Calu3 (cell line): ENCODE measurements at regions not wholly inside any gene's neighbourhood (a gene's known extent, or its start where the extent isn't known, plus 50 kb on each side); places are given as distances from the start of the nearest gene placed in this dataset.

Source experiments
- BruUV-seq: library from RNA; stranded (reverse); fragments of 400-500 nt; replicated peaks from 2 replicates; lab custom pipeline; 2021; lab: Mats Ljungman, UMichigan
- CTCF ChIA-PET: fragments of 300-600 bp; sonication (Branson Sonifier 250); formaldehyde crosslinking; loops from one replicate; lab custom pipeline; 2022; ENCODE audit warnings: antibody characterized with exemption; lab: Charles Lee
- DNase-seq: peaks from one replicate; pipeline ENCODE4 v3.0.0; 2022
- H3K27ac Mint-ChIP-seq: one replicate; pipeline ENCODE4 v1.8.0; 2022; ENCODE audit warnings: mixed read lengths; ENCODE audit not compliant: unreplicated experiment
- H3K27me3 Mint-ChIP-seq: one replicate; pipeline ENCODE4 v1.8.0; 2022; ENCODE audit warnings: mixed read lengths; ENCODE audit not compliant: unreplicated experiment
- H3K36me3 Mint-ChIP-seq: one replicate; pipeline ENCODE4 v1.8.0; 2022; ENCODE audit warnings: mild to moderate bottlenecking, moderate library complexity, mixed read lengths; ENCODE audit not compliant: insufficient read depth, unreplicated experiment
- H3K4me1 Mint-ChIP-seq: one replicate; pipeline ENCODE4 v1.8.0; 2022; ENCODE audit warnings: mild to moderate bottlenecking, low read depth, mixed read lengths; ENCODE audit not compliant: unreplicated experiment
- H3K4me3 Mint-ChIP-seq: one replicate; pipeline ENCODE4 v1.8.0; 2022; ENCODE audit warnings: mild to moderate bottlenecking, low read depth, moderate library complexity, mixed read lengths; ENCODE audit not compliant: unreplicated experiment
- H3K9me3 Mint-ChIP-seq: one replicate; pipeline ENCODE4 v1.8.0; 2022; ENCODE audit warnings: low read depth, mixed read lengths; ENCODE audit not compliant: unreplicated experiment
- intact Hi-C: fragments of 100-400 bp; cut with micrococcal nuclease; formaldehyde crosslinking; loops from one replicate; pipeline ENCODE4 v1.10.0; 2022; ENCODE audit not compliant: unreplicated experiment
- TF ChIP-seq, protein P1 (sequence below): fragments of 200-600 bp; IDR thresholded peaks from one replicate; pipeline ENCODE4 v1.8.0; 2022; ENCODE audit warnings: antibody characterized with exemption; ENCODE audit not compliant: unreplicated experiment

DNA sequence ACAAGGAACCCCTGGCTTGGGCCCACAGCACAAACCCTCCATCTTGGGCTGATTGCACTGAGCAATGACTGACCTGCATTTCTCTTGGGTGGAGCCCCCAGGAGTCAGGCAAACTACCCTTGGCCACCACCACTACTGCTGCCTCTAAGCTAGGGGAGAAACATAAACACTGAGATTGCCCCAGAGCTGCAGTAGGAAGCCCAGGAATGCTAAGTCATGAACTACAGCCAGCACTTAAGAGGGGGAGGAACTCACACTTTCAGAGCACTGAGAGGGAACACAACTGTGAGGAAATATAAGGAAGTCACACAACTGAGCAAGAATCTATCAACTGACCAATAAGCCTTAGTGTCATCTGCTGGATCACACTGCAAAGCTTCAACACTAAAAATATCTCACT, 111.6 kb upstream of the PPP3CA start:
- H3K27ac Mint-ChIP-seq = no peak overlapping the region
- no peaks in the 10 kb centered on the region for H3K27me3 Mint-ChIP-seq
- H3K9me3 Mint-ChIP-seq = peaks cover 4% of the 10 kb centered on the region
- TF ChIP-seq, protein P1, sequence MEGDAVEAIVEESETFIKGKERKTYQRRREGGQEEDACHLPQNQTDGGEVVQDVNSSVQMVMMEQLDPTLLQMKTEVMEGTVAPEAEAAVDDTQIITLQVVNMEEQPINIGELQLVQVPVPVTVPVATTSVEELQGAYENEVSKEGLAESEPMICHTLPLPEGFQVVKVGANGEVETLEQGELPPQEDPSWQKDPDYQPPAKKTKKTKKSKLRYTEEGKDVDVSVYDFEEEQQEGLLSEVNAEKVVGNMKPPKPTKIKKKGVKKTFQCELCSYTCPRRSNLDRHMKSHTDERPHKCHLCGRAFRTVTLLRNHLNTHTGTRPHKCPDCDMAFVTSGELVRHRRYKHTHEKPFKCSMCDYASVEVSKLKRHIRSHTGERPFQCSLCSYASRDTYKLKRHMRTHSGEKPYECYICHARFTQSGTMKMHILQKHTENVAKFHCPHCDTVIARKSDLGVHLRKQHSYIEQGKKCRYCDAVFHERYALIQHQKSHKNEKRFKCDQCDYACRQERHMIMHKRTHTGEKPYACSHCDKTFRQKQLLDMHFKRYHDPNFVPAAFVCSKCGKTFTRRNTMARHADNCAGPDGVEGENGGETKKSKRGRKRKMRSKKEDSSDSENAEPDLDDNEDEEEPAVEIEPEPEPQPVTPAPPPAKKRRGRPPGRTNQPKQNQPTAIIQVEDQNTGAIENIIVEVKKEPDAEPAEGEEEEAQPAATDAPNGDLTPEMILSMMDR = no peak
- no TSS peak for BruUV-seq
- intact Hi-C loops = no loop called here
- H3K4me3 Mint-ChIP-seq = no peak overlapping the region
- CTCF ChIA-PET = no interaction called here
- no peaks in the 10 kb centered on the region for H3K4me1 Mint-ChIP-seq
- no peaks in the 10 kb centered on the region for H3K36me3 Mint-ChIP-seq
- no peak for DNase-seq

DNA sequence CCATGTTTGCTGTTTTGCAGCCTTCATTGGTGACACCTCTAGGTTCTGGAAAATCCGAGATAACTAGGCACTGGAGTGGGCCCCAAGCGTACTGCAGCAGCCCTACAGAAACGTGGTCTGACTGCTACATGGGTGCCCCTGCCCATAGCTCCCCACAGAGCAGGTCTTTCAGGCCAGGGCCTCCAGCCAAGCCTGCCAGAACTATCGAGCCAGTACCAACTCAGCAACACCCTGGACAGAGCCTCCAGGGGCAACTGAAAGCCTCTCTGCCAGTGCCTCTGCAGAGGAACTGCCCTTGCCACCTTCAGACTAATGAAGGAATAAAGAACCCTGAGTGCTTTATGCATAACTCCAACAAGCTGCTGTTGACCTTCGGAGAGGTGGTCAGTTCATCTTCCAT, 111.1 kb upstream of the PPP3CA start:
- Mint-ChIP-seq H3K27ac (no peak overlapping the region), H3K4me1 (no peaks in the 10 kb centered on the region), H3K4me3 (no peak overlapping the region), H3K9me3 (peaks cover 4% of the 10 kb centered on the region), H3K27me3 (no peaks in the 10 kb centered on the region), H3K36me3 (no peaks in the 10 kb centered on the region)
- CTCF ChIA-PET = no interaction called here
- intact Hi-C loops = no loop called here
- TF ChIP-seq, protein P1 = no peak
- no TSS peak for BruUV-seq
- no peak for DNase-seq

DNA sequence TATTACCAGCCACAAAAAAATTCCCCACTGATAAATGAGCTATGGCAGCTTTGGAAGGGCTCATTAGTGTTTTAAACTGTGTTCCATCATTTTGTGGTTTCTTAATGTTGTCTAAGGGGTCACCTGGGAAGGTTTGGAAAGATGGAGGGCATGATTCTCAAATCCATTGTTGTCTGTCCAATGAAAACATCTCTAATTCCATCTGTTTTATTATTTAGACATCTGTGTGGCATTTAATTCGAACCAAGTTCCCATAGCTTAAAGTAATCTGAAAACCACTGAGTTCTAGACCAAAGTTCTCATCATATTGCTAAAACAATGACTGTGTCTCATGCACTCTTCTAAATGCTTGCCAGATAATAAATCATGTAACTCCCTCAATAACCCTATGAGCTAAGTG, 103.8 kb upstream of the PPP3CA start:
- H3K4me1 Mint-ChIP-seq = no peaks in the 10 kb centered on the region
- H3K4me3 Mint-ChIP-seq = no peak overlapping the region
- no peak overlapping the region for H3K27ac Mint-ChIP-seq
- H3K36me3 Mint-ChIP-seq = no peaks in the 10 kb centered on the region
- TF ChIP-seq, protein P1 = no peak
- intact Hi-C loops = no loop called here
- no peaks in the 10 kb centered on the region for H3K27me3 Mint-ChIP-seq
- no peaks in the 10 kb centered on the region for H3K9me3 Mint-ChIP-seq
- CTCF ChIA-PET = no interaction called here
- DNase-seq = no peak
- BruUV-seq = no TSS peak

- Mint-ChIP-seq H3K27ac (no peak overlapping the region), H3K9me3 (no peaks in the 10 kb centered on the region), H3K4me3 (no peak overlapping the region), H3K36me3 (no peaks in the 10 kb centered on the region), H3K27me3 (no peaks in the 10 kb centered on the region), H3K4me1 (no peaks in the 10 kb centered on the region)
- BruUV-seq = no TSS peak
- intact Hi-C loops = no loop called here
- TF ChIP-seq, protein P1 = no peak
- CTCF ChIA-PET = no interaction called here
- no peak for DNase-seq
These were observed 94.1 kb upstream of the PPP3CA start for GRCh38 chr4:101441446-101441845.
